Parathyroid adenoma (tissue), 2 donors: ENCODE measurements at regions not wholly inside any gene's neighbourhood (a gene's known extent, or its start where the extent isn't known, plus 50 kb on each side); places are given as distances from the start of the nearest gene placed in this dataset.

Experiments used
- H2AFZ ChIP-seq: fragments of 300-600 bp; sonication (generic); one replicate; pipeline ENCODE4 v1.7.0; 2017; ENCODE audit warnings: antibody characterized with exemption, mild to moderate bottlenecking
- H3K27ac ChIP-seq: fragments of 300-600 bp; sonication (generic); one replicate; pipeline ENCODE4 v1.7.0; 2017
- H3K27me3 ChIP-seq: fragments of 300-600 bp; sonication (generic); one replicate; pipeline ENCODE4 v1.7.0; 2017; ENCODE audit warnings: low read length; ENCODE audit not compliant: control insufficient read depth, insufficient read depth
- H3K36me3 ChIP-seq: fragments of 300-600 bp; sonication (generic); one replicate; pipeline ENCODE4 v1.7.0; 2017; ENCODE audit warnings: low read length; ENCODE audit not compliant: control insufficient read depth, insufficient read depth
- H3K4me1 ChIP-seq: fragments of 300-600 bp; sonication (generic); one replicate; pipeline ENCODE4 v1.7.0; 2017; ENCODE audit warnings: control low read depth
- H3K4me2 ChIP-seq: fragments of 300-600 bp; sonication (generic); one replicate; pipeline ENCODE4 v1.7.0; 2017; ENCODE audit warnings: low read length
- H3K4me3 ChIP-seq: fragments of 300-600 bp; sonication (generic); one replicate; pipeline ENCODE4 v1.7.0; 2017; ENCODE audit warnings: low read depth, low read length
- H3K79me2 ChIP-seq: fragments of 300-600 bp; sonication (generic); one replicate; pipeline ENCODE4 v1.7.0; 2017; ENCODE audit warnings: control low read depth
- H3K9ac ChIP-seq: fragments of 300-600 bp; sonication (generic); one replicate; pipeline ENCODE4 v1.7.0; 2017; ENCODE audit warnings: mild to moderate bottlenecking
- H3K9me3 ChIP-seq: fragments of 300-600 bp; sonication (generic); one replicate; pipeline ENCODE4 v1.7.0; 2017; ENCODE audit warnings: low read length; ENCODE audit not compliant: control insufficient read depth
- CTCF ChIP-seq: fragments of 300-600 bp; sonication (generic); IDR thresholded peaks from one replicate; pipeline ENCODE4 v1.7.0; 2017; ENCODE audit warnings: antibody characterized with exemption, mild to moderate bottlenecking
- donor health status: primary hyperparathyroidism.

- Histone ChIP-seq H3K27me3 (no peaks in the 10 kb centered on the region), H3K79me2 (no peaks in the 10 kb centered on the region), H3K4me3 (no peak overlapping the region), H3K36me3 (no peaks in the 10 kb centered on the region), H2AFZ (no peak overlapping the region), H3K4me1 (no peaks in the 10 kb centered on the region), H3K27ac (no peak overlapping the region), H3K9ac (no peak overlapping the region), H3K4me2 (no peak overlapping the region), H3K9me3 (no peaks in the 10 kb centered on the region)
- TF ChIP-seq CTCF: no peak
Observed at GRCh38 chr17:33889766-33890165, 365.3 kb upstream of the CCL2 start.

DNA sequence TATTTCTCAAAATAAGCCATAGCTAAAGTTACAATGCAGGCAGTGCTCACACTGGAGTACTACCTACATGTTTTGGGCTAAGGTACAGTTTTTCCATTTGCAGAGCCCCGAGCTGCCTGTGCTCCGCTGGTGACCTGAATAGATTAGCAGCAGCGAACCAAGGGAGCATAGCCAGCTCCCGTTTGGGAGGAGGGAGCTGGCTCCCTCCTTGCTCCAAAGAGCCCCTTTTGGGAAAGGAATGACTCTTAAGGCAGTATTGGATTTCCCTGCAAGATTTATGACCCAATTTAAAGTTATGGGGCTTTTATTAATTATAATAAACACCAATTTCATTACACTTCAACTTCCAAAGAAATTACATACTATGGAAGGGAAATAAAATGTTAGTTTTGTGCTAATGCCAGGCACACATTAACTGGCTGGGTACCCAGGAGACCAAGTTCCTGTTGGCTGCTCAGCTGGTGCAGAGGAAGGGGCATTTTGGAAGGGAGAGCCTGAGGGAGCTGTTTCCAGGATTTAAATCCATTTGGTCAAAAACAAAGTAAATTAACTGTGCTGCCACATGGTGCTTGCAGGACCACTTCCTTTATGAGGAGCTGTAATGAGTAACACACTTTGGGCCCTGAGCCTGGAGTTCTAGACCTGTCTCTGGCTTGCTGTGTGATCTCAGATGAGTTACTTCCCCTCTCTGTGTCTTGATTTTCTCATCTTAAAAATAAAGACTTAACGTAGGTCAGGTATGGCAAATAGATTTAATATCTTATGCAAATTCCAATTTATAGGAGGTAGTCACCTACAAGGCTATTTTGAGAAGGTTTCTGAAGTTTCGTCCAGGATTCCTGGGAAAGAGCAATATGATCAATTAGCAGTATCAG, 362.1 kb upstream of the CCL2 start:
- no peaks in the 10 kb centered on the region for H3K79me2 ChIP-seq
- no peak overlapping the region for H3K4me2 ChIP-seq
- H3K9me3 ChIP-seq: no peaks in the 10 kb centered on the region

GRCh38 chr17:33895491-33895890, 359.6 kb upstream of the CCL2 start:
- H3K9ac ChIP-seq: no peak overlapping the region
- H3K27ac ChIP-seq: no peak overlapping the region
- no peaks in the 10 kb centered on the region for H3K36me3 ChIP-seq
- H2AFZ ChIP-seq: no peak overlapping the region
- H3K79me2 ChIP-seq: no peaks in the 10 kb centered on the region
- H3K27me3 ChIP-seq: no peaks in the 10 kb centered on the region
- H3K4me3 ChIP-seq: no peak overlapping the region
- no peaks in the 10 kb centered on the region for H3K4me1 ChIP-seq
- no peaks in the 10 kb centered on the region for H3K9me3 ChIP-seq
- H3K4me2 ChIP-seq: no peak overlapping the region
- no peak for TF ChIP-seq CTCF

More for the DNA sequence above, 362.1 kb upstream of the CCL2 start:
- Histone ChIP-seq H3K9ac (no peak overlapping the region), H3K36me3 (no peaks in the 10 kb centered on the region), H3K27ac (no peak overlapping the region), H3K4me1 (no peaks in the 10 kb centered on the region), H3K27me3 (no peaks in the 10 kb centered on the region), H2AFZ (no peak overlapping the region), H3K4me3 (no peak overlapping the region)
- no peak for TF ChIP-seq CTCF

DNA sequence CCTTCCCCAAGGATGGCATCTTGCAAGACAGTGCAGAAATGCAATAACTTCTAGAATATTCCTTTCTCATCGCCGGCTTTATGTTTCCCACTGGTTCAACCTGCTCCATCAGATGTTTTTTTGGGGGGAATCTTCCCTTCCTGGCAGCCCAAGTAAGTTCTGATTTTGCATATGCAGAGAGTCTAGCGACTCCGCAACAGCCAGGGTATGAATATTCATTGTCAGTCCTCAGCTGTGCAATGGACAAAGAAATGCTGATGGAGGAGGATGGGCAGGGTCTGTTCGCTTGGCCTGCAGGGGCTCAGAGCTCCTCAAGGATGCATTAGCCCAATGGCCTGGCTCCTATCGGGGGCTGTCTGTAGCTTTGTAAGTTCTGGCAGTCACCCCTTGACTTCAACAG, 358.8 kb upstream of the CCL2 start:
- Histone ChIP-seq H3K27me3 (no peaks in the 10 kb centered on the region), H3K9ac (no peak overlapping the region), H3K9me3 (no peaks in the 10 kb centered on the region), H3K27ac (no peak overlapping the region), H3K79me2 (no peaks in the 10 kb centered on the region), H3K4me3 (no peak overlapping the region), H3K36me3 (no peaks in the 10 kb centered on the region), H3K4me2 (no peak overlapping the region), H2AFZ (no peak overlapping the region), H3K4me1 (no peaks in the 10 kb centered on the region)
- TF ChIP-seq CTCF: no peak

- no peaks in the 10 kb centered on the region for H3K9me3 ChIP-seq
- no peak overlapping the region for H3K4me2 ChIP-seq
- no peaks in the 10 kb centered on the region for H3K79me2 ChIP-seq
- no peaks in the 10 kb centered on the region for H3K27me3 ChIP-seq
- no peaks in the 10 kb centered on the region for H3K36me3 ChIP-seq
- no peaks in the 10 kb centered on the region for H3K4me1 ChIP-seq
- H3K4me3 ChIP-seq: no peak overlapping the region
- no peak overlapping the region for H2AFZ ChIP-seq
- TF ChIP-seq CTCF: no peak
- H3K27ac ChIP-seq: no peak overlapping the region
- H3K9ac ChIP-seq: no peak overlapping the region
Observed at GRCh38 chr17:33901085-33901484, 354.0 kb upstream of the CCL2 start.
